ENCODE measurements at regions not wholly inside any gene's neighbourhood (a gene's known extent, or its start where the extent isn't known, plus 50 kb on each side); places are given as distances from the start of the nearest gene placed in this dataset.

DNA sequence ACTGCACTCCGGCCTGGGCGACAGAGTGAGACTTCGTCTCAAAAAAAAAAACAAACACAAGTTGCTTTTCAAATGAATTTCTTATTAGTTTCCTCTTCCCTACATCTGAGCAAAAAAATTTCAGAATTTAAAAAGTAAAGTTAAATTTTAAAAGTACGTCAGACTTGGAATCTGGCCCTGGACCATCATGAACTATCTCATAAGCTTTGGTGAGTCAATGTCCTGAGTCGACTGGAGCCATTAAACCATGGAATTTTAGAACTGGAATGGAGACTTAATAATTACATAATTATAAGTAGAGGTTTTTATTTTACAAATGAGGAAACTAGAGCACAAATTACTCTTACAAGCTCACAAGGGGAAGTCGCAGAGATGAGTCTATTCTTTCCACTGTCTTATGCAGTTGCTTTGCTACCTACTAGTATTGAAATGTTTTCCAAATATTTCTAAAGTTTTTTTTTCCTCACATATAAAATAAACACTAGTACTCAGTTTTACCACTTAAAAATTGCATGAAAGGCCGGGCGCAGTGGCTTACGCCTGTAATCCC lies 98.0 kb upstream of the ZNF608 start:
- DNase-seq: no peak
- H3K27ac ChIP-seq (ENCODE audit: low read depth in 1 of 2, low read length in 2 of 2): no peak overlapping the region
- Mint-ChIP-seq H3K9me3 (no peaks in the 10 kb centered on the region), H3K27me3 (no peaks in the 10 kb centered on the region), H3K4me3 (no peak overlapping the region), H3K27ac (no peak overlapping the region), H3K4me1 (ENCODE audit: low read depth) (no peaks in the 10 kb centered on the region), H3K36me3 (ENCODE audit: low read depth) (no peaks in the 10 kb centered on the region)
- ChIA-PET CTCF (no interaction called here), POLR2A (no interaction called here)
- intact Hi-C loops (cut with DNase I, micrococcal nuclease): no loop called here
- TF ChIP-seq, protein P1, sequence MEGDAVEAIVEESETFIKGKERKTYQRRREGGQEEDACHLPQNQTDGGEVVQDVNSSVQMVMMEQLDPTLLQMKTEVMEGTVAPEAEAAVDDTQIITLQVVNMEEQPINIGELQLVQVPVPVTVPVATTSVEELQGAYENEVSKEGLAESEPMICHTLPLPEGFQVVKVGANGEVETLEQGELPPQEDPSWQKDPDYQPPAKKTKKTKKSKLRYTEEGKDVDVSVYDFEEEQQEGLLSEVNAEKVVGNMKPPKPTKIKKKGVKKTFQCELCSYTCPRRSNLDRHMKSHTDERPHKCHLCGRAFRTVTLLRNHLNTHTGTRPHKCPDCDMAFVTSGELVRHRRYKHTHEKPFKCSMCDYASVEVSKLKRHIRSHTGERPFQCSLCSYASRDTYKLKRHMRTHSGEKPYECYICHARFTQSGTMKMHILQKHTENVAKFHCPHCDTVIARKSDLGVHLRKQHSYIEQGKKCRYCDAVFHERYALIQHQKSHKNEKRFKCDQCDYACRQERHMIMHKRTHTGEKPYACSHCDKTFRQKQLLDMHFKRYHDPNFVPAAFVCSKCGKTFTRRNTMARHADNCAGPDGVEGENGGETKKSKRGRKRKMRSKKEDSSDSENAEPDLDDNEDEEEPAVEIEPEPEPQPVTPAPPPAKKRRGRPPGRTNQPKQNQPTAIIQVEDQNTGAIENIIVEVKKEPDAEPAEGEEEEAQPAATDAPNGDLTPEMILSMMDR (IDR thresholded peaks at IDR 0.05): no peak
- H3K36me3 ChIP-seq (ENCODE audit: insufficient read depth, low read length): no peaks in the 10 kb centered on the region
- no peak overlapping the region for H3K4me3 ChIP-seq (ENCODE audit: low read length)
- ATAC-seq (ENCODE audit: poor library complexity): no peak
- no peaks in the 10 kb centered on the region for H3K27me3 ChIP-seq (ENCODE audit: control insufficient read depth in 1 of 2, insufficient read depth in 2 of 2, low read length in 2 of 2)
- H3K9me3 ChIP-seq (ENCODE audit: control insufficient read depth in 1 of 2, insufficient read depth in 1 of 2, low read length in 2 of 2): peaks cover 0 to 4% of the 10 kb centered on the region in 2 experiments
- H3K4me1 ChIP-seq (ENCODE audit: insufficient read depth, low read length): no peaks in the 10 kb centered on the region

DNA sequence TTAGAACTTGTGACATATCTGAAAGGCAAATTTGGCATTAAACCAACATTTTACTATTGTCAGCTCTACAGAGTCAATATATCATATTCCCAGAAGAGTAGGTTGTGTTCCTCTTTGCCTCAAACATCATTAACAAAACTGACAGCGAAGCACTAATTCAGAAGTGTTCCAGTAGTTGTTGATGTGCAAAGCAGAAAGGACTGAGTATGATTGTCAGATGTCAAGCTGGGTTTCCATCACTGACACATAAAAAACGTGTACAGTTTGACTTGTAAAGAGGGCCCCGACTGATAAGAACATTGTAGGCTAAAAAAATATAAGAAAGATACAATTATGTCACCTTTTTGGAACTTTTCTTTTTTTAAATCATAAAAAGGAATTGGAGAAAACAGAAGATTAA lies 101.5 kb upstream of the ZNF608 start:
- ATAC-seq (ENCODE audit: poor library complexity): no peak
- Mint-ChIP-seq H3K27me3 (no peaks in the 10 kb centered on the region), H3K4me3 (no peak overlapping the region), H3K9me3 (no peaks in the 10 kb centered on the region), H3K4me1 (ENCODE audit: low read depth) (no peaks in the 10 kb centered on the region), H3K27ac (no peak overlapping the region), H3K36me3 (ENCODE audit: low read depth) (no peaks in the 10 kb centered on the region)
- Histone ChIP-seq H3K9me3 (ENCODE audit: control insufficient read depth in 1 of 2, insufficient read depth in 1 of 2, low read length in 2 of 2) (peaks cover 0 to 11% of the 10 kb centered on the region in 2 experiments), H3K27me3 (ENCODE audit: control insufficient read depth in 1 of 2, insufficient read depth in 2 of 2, low read length in 2 of 2) (no peaks in the 10 kb centered on the region), H3K36me3 (ENCODE audit: insufficient read depth, low read length) (no peaks in the 10 kb centered on the region), H3K4me1 (ENCODE audit: insufficient read depth, low read length) (no peaks in the 10 kb centered on the region), H3K4me3 (ENCODE audit: low read length) (no peak overlapping the region), H3K27ac (ENCODE audit: low read depth in 1 of 2, low read length in 2 of 2) (no peak overlapping the region)
- POLR2A ChIA-PET: no interaction called here
- intact Hi-C loops (cut with DNase I, micrococcal nuclease): no loop called here
- TF ChIP-seq, protein P1 (IDR thresholded peaks at IDR 0.05): no peak
- CTCF ChIA-PET: no interaction called here
- DNase-seq: no peak

DNA sequence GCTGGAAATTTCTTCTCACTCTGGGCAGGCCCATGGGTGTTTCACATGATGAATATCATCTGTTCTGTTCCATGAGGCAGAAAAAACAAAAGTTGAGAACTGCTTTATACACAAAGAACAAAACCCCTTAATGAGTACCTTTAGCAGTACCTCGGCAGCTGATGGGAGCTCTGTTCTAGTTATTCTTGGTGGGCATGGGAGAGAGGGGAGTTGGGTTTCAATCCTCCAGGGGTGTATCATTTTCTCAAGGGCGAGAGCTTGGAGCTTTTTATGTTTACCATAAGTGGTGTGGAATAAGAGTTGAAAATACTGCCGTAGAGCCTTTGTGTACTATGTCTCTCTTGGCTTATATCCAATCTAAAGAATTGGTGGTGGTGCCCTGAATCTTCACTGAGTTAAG lies 103.3 kb upstream of the ZNF608 start:
- H3K27ac ChIP-seq (ENCODE audit: low read depth in 1 of 2, low read length in 2 of 2): no peak overlapping the region
- DNase-seq (no peak), ATAC-seq (ENCODE audit: poor library complexity) (no peak)
- H3K36me3 Mint-ChIP-seq (ENCODE audit: low read depth): no peaks in the 10 kb centered on the region
- no peaks in the 10 kb centered on the region for H3K9me3 Mint-ChIP-seq
- H3K4me3 Mint-ChIP-seq: no peak overlapping the region
- POLR2A ChIA-PET: no interaction called here
- no peaks in the 10 kb centered on the region for H3K4me1 ChIP-seq (ENCODE audit: insufficient read depth, low read length)
- no peaks in the 10 kb centered on the region for H3K4me1 Mint-ChIP-seq (ENCODE audit: low read depth)
- peaks cover 0 to 11% of the 10 kb centered on the region in 2 experiments for H3K9me3 ChIP-seq (ENCODE audit: control insufficient read depth in 1 of 2, insufficient read depth in 1 of 2, low read length in 2 of 2)
- TF ChIP-seq, protein P1 (IDR thresholded peaks at IDR 0.05): no peak
- CTCF ChIA-PET: no interaction called here
- H3K27ac Mint-ChIP-seq: no peak overlapping the region
- no peaks in the 10 kb centered on the region for H3K36me3 ChIP-seq (ENCODE audit: insufficient read depth, low read length)
- H3K27me3 Mint-ChIP-seq: no peaks in the 10 kb centered on the region
- H3K27me3 ChIP-seq (ENCODE audit: control insufficient read depth in 1 of 2, insufficient read depth in 2 of 2, low read length in 2 of 2): no peaks in the 10 kb centered on the region
- intact Hi-C loops (cut with DNase I, micrococcal nuclease): no loop called here
- H3K4me3 ChIP-seq (ENCODE audit: low read length): no peak overlapping the region

All from CD4-positive, alpha-beta T cell (primary cell).